ENCODE measurements at regions not wholly inside any gene's neighbourhood (a gene's known extent, or its start where the extent isn't known, plus 50 kb on each side); places are given as distances from the start of the nearest gene placed in this dataset.

DNA sequence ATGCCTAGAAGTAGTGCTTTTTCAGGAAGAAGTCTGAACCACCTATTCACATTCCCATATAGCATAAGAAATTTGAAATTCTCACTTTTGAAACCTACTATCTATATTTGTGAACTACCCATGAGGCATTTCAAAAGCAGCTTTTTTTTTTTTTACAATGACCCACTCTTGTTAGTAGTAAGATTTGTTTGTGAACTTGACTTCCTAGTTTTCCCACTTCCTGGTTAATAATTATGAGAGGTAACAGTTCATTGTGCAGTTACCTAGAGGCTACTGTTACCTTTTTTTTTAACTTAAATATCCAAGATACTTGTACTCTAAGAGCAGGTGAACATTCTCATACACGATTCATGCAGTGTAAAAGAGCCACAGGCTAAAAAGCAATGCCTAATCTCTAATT, 371.7 kb upstream of the ADGRL2 start:
- no peaks in the 10 kb centered on the region for H3K36me3 ChIP-seq
- TF ChIP-seq, protein P1, sequence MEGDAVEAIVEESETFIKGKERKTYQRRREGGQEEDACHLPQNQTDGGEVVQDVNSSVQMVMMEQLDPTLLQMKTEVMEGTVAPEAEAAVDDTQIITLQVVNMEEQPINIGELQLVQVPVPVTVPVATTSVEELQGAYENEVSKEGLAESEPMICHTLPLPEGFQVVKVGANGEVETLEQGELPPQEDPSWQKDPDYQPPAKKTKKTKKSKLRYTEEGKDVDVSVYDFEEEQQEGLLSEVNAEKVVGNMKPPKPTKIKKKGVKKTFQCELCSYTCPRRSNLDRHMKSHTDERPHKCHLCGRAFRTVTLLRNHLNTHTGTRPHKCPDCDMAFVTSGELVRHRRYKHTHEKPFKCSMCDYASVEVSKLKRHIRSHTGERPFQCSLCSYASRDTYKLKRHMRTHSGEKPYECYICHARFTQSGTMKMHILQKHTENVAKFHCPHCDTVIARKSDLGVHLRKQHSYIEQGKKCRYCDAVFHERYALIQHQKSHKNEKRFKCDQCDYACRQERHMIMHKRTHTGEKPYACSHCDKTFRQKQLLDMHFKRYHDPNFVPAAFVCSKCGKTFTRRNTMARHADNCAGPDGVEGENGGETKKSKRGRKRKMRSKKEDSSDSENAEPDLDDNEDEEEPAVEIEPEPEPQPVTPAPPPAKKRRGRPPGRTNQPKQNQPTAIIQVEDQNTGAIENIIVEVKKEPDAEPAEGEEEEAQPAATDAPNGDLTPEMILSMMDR (IDR thresholded peaks at IDR 0.05), result no peak
- no peak for TF ChIP-seq POLR2A (IDR thresholded peaks at IDR 0.05; ENCODE audit: low read depth)
- no peak for TF ChIP-seq EP300 (IDR thresholded peaks at IDR 0.05)
- no peak for TF ChIP-seq POLR2AphosphoS5 (IDR thresholded peaks at IDR 0.05)
- H3K27me3 ChIP-seq, result no peaks in the 10 kb centered on the region
- no peak overlapping the region for H3K27ac ChIP-seq (replicated peaks in 1 of 4)
- WGBS, result 96% methylated on average over 1 of the region's 1 CpG
- peaks cover 0 to 8% (median 5%) of the 10 kb centered on the region in 4 donors for H3K4me1 ChIP-seq
- intact Hi-C loops (cut with DNase I), result no loop called here
- DNase-seq (ENCODE audit: extremely low spot score), result no peak
- H3K4me3 ChIP-seq, result no peak overlapping the region
- no peaks in the 10 kb centered on the region for H3K9me3 ChIP-seq

DNA sequence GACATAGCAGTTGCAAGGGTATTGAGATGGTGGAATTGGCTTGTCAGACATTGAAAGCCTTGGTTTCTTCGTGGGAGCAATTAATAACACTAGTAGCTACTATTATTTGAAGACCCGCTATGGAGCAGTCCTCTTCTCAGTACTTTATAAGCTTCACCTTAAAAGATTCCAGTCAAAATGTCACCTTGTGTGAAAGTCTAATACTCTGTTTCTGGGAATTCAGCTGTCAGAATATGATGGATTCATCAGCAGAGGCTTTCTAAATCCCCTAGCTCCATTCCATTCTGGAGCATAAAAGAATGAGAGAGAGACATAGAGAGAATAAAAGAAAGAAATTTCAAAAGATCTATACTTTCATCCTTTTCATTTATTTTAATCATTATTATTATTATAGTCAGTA, 375.9 kb upstream of the ADGRL2 start:
- intact Hi-C loops (cut with DNase I), result no loop called here
- WGBS, result 86% methylated on average over 2 of the region's 2 CpGs
- Histone ChIP-seq H3K27me3 (no peaks in the 10 kb centered on the region), H3K4me3 (no peak overlapping the region), H3K4me1 (peaks cover 0 to 7% (median 2%) of the 10 kb centered on the region in 4 donors), H3K9me3 (no peaks in the 10 kb centered on the region), H3K36me3 (no peaks in the 10 kb centered on the region), H3K27ac (replicated peaks in 1 of 4) (no peak overlapping the region)
- TF ChIP-seq POLR2A (IDR thresholded peaks at IDR 0.05; ENCODE audit: low read depth) (no peak), POLR2AphosphoS5 (IDR thresholded peaks at IDR 0.05) (no peak), EP300 (IDR thresholded peaks at IDR 0.05) (no peak)
- TF ChIP-seq, protein P1 (IDR thresholded peaks at IDR 0.05), result no peak
- DNase-seq (ENCODE audit: extremely low spot score), result no peak

DNA sequence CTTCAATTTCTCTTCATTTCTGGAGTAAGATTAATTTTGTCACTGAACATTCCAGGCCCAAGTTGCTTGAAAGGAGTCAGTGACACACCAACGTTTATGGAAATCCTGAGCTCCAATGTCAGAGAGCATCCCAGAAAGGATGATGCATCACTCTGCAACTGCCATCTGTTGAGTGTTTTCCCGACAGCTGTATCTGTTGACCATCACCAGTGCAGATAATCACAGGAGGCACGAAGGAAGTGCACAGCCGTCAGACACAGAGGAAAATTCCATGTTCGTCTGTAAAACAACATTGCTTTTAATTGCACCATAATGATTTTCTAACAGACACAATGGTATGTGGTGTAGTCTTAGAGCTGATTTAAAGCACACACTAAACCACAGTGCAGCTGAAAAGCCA, 376.7 kb upstream of the ADGRL2 start:
- H3K27ac ChIP-seq (replicated peaks in 1 of 4), result no peak overlapping the region
- WGBS, result 22% methylated on average over 5 of the region's 5 CpGs
- peaks cover 0 to 7% (median 2%) of the 10 kb centered on the region in 4 donors for H3K4me1 ChIP-seq
- DNase-seq (ENCODE audit: extremely low spot score), result no peak
- intact Hi-C loops (cut with DNase I), result no loop called here
- TF ChIP-seq, protein P1 (IDR thresholded peaks at IDR 0.05), result no peak
- no peak for TF ChIP-seq POLR2AphosphoS5 (IDR thresholded peaks at IDR 0.05)
- no peak for TF ChIP-seq EP300 (IDR thresholded peaks at IDR 0.05)
- no peak for TF ChIP-seq POLR2A (IDR thresholded peaks at IDR 0.05; ENCODE audit: low read depth)
- H3K4me3 ChIP-seq, result no peak overlapping the region
- H3K27me3 ChIP-seq, result no peaks in the 10 kb centered on the region
- no peaks in the 10 kb centered on the region for H3K9me3 ChIP-seq
- no peaks in the 10 kb centered on the region for H3K36me3 ChIP-seq

DNA sequence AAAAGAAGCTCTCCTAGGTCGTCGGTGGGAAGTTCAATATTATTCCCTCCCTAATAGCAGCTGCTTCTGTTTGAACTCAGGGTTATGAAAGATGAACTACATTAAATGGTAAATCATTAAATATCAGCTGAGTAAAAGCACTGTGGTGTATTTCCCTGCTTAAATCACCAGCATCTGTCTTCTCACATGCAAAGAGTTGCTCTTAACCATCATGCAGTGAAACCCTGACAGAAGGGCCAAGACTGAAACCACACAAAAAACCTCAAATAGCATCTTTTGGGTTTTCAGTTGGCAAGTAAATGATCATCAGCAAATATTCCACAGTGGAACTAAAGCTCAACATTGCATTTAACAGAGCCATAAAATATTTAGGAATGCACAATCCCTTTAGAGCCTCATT, 380.0 kb upstream of the ADGRL2 start:
- WGBS, result 87% methylated on average over 2 of the region's 2 CpGs
- H3K9me3 ChIP-seq, result no peaks in the 10 kb centered on the region
- peaks cover 0 to 7% (median 2%) of the 10 kb centered on the region in 4 donors for H3K4me1 ChIP-seq
- DNase-seq (ENCODE audit: extremely low spot score), result no peak
- no peaks in the 10 kb centered on the region for H3K36me3 ChIP-seq
- intact Hi-C loops (cut with DNase I), result no loop called here
- no peak for TF ChIP-seq EP300 (IDR thresholded peaks at IDR 0.05)
- TF ChIP-seq POLR2AphosphoS5 (IDR thresholded peaks at IDR 0.05), result no peak
- TF ChIP-seq, protein P1 (IDR thresholded peaks at IDR 0.05), result no peak
- TF ChIP-seq POLR2A (IDR thresholded peaks at IDR 0.05; ENCODE audit: low read depth), result no peak
- no peak overlapping the region for H3K4me3 ChIP-seq
- no peak overlapping the region for H3K27ac ChIP-seq (replicated peaks in 1 of 4)
- no peaks in the 10 kb centered on the region for H3K27me3 ChIP-seq

DNA sequence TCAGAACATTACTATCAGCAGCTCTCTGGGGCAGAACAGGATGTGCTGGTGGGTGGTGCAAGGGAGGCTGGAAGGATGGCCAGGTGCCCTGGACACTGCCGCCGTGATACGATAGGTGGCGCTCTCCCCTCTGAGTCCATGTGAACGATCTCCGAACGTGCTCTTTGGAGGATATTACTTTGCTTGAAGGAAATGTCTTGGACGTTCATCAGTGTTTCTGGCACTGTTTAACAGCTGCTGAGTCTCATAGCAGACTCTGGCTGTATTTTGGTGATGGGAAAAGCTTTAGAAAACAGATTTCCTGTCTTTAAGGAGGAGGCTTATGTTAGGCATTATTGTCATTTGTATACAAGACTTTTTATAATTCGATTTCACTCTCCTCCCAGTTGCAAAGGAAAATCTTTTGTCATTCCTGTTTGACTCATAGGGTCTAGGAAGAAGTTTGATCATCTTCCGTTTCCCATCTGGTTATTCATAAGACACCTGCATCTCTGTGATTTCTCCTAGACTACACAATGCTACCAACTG, 386.2 kb upstream of the ADGRL2 start:
- DNase-seq (ENCODE audit: extremely low spot score), result peak; percentile 94
- Histone ChIP-seq H3K4me3 (no peak overlapping the region), H3K9me3 (no peaks in the 10 kb centered on the region), H3K27me3 (no peaks in the 10 kb centered on the region), H3K27ac (replicated peaks in 1 of 4) (peak overlapping the region in 1 of 4 donors; percentile 8), H3K4me1 (peaks cover 19 to 32% (median 31%) of the 10 kb centered on the region in 4 donors), H3K36me3 (no peaks in the 10 kb centered on the region)
- WGBS, result 23% methylated on average over 10 of the region's 10 CpGs
- intact Hi-C loops (cut with DNase I), result no loop called here
- no peak for TF ChIP-seq EP300 (IDR thresholded peaks at IDR 0.05)
- peak; percentile 27 to 62 for TF ChIP-seq POLR2AphosphoS5 (IDR thresholded peaks at IDR 0.05)
- TF ChIP-seq, protein P1 (IDR thresholded peaks at IDR 0.05), result peak; percentile 68 to 83 (median 74)
